Upper lobe of left lung (tissue), 6 donors: ENCODE measurements at regions not wholly inside any gene's neighbourhood (a gene's known extent, or its start where the extent isn't known, plus 50 kb on each side); places are given as distances from the start of the nearest gene placed in this dataset.

Experiments
- ATAC-seq, 2 donors: fragments of 200-7000 bp; cut with Tn5 transposase; one replicate each; pipeline ENCODE4 v1.9.1; 2022; ENCODE audit warnings: mild to moderate bottlenecking in 2 of 2, moderate library complexity in 2 of 2; ENCODE audit not compliant: low FRiP score in 2 of 2
- DNase-seq, 2 donors: peaks; one replicate each; pipeline ENCODE4 v3.0.0-alpha.2; 2019 to 2020
- H3K27ac ChIP-seq, 4 donors: fragments of 200-600 bp; sonication (generic); one replicate each; pipeline ENCODE4 v1.5.1; 2016 to 2019
- H3K27me3 ChIP-seq, 4 donors: fragments of 200-600 bp; sonication (generic); one replicate each; pipeline ENCODE4 v1.5.1; 2017 to 2019
- H3K36me3 ChIP-seq, 4 donors: fragments of 200-600 bp; sonication (generic); one replicate each; pipeline ENCODE4 v1.5.1; 2016 to 2019
- H3K4me1 ChIP-seq, 4 donors: fragments of 200-600 bp; sonication (generic); one replicate each; pipeline ENCODE4 v1.5.1; 2018 to 2019
- H3K4me3 ChIP-seq, 4 donors: fragments of 200-600 bp; sonication (generic); one replicate each; pipeline ENCODE4 v1.5.1; 2017 to 2019; ENCODE audit warnings: mild to moderate bottlenecking in 2 of 4, moderate library complexity in 1 of 4
- H3K9me3 ChIP-seq, 4 donors: fragments of 200-600 bp; sonication (generic); one replicate each; pipeline ENCODE4 v1.5.1; 2018 to 2019
- EP300 ChIP-seq, 4 donors: sonication (generic); formaldehyde crosslinking; IDR thresholded peaks; one replicate each; pipeline ENCODE4 v1.5.1; 2017; ENCODE audit warnings: antibody characterized with exemption in 4 of 4, control low read depth in 2 of 4
- POLR2A ChIP-seq, 4 donors: fragments of 450-650 bp; IDR thresholded peaks; one replicate each; pipeline ENCODE4 v1.5.1; 2016 to 2017; ENCODE audit warnings: antibody characterized with exemption in 4 of 4, mild to moderate bottlenecking in 2 of 4
- POLR2AphosphoS5 ChIP-seq, 2 donors: sonication (generic); formaldehyde crosslinking; IDR thresholded peaks; one replicate each; pipeline ENCODE4 v1.5.1; 2017; ENCODE audit warnings: antibody characterized with exemption in 2 of 2
- WGBS, 2 donors: methylation state at CpG; one replicate each; pipeline ENCODE4 v1.1.5; 2017 to 2018; 5-methylcytosine and 5-hydroxymethylcytosine counted together
- TF ChIP-seq, protein P1 (sequence below), 6 experiments: fragments of 450-650 bp in 4 of 6; fragments of 200-600 bp in 2 of 6; sonication (generic) in 2 of 6; IDR thresholded peaks; one replicate each; pipeline ENCODE4 v1.5.1; 2016 to 2019; ENCODE audit warnings: antibody characterized with exemption in 6 of 6
- donor health status: DM: no; HTN: no; CAD: no; lungs with moderate emphysema.
- donor health status: DM: no; HTN: yes; CAD: no; lungs with severe emphysema.

DNA sequence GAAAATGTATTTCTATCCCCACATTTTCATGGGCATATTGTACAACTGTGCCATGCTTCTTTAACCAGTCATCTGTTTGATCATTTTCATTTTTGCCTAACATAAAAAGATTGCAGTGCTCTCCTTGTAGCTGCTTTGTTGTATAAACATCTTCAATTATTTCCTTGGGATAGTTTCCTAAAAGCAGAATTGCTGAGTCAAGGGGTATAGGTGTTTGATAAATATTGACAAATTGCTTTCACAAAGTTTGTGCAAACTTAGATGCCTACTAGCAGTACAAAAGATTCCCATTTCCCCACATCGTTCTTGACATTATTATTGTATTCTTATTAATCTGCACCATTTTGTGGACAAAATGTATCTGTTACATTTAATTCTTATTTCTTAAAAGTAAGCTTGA, 479.6 kb downstream of the FBXO15 start:
- Histone ChIP-seq H3K4me1 (no peaks in the 10 kb centered on the region), H3K27me3 (no peaks in the 10 kb centered on the region), H3K27ac (no peak overlapping the region), H3K4me3 (no peak overlapping the region), H3K36me3 (no peaks in the 10 kb centered on the region), H3K9me3 (no peaks in the 10 kb centered on the region)
- WGBS, 2 donors = 55 to 62% methylated on average over 1 of the region's 1 CpG
- no peak for ATAC-seq
- DNase-seq = no peak
- no peak for TF ChIP-seq EP300 (IDR thresholded peaks at IDR 0.05)
- no peak for TF ChIP-seq POLR2A (IDR thresholded peaks at IDR 0.05)
- TF ChIP-seq, protein P1, sequence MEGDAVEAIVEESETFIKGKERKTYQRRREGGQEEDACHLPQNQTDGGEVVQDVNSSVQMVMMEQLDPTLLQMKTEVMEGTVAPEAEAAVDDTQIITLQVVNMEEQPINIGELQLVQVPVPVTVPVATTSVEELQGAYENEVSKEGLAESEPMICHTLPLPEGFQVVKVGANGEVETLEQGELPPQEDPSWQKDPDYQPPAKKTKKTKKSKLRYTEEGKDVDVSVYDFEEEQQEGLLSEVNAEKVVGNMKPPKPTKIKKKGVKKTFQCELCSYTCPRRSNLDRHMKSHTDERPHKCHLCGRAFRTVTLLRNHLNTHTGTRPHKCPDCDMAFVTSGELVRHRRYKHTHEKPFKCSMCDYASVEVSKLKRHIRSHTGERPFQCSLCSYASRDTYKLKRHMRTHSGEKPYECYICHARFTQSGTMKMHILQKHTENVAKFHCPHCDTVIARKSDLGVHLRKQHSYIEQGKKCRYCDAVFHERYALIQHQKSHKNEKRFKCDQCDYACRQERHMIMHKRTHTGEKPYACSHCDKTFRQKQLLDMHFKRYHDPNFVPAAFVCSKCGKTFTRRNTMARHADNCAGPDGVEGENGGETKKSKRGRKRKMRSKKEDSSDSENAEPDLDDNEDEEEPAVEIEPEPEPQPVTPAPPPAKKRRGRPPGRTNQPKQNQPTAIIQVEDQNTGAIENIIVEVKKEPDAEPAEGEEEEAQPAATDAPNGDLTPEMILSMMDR (IDR thresholded peaks at IDR 0.05) = no peak
- TF ChIP-seq POLR2AphosphoS5 (IDR thresholded peaks at IDR 0.05) = no peak

DNA sequence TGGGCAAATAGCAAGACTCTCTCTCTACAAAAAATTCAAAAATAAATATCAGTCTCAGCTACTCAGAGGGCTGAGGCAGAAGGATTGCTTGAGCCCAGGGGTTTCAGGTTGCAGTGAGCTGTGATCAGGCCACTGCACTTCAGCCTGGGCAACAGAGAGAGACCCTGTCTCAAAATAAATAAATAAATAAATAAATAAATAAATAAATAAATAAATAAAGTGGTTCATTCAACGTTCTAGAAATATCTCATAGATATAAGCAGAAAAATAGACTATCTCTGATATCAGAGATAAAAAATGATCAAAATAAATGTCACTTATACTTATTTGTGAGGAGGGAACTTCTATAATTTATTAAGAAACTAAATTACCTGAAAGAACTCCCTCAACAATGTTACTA, 480.9 kb downstream of the FBXO15 start:
- H3K4me3 ChIP-seq = no peak overlapping the region
- H3K27ac ChIP-seq = no peak overlapping the region
- no peaks in the 10 kb centered on the region for H3K27me3 ChIP-seq
- no peak for TF ChIP-seq EP300 (IDR thresholded peaks at IDR 0.05)
- WGBS, 2 donors = 78 to 95% methylated on average over 1 of the region's 1 CpG
- no peaks in the 10 kb centered on the region for H3K4me1 ChIP-seq
- DNase-seq (no peak), ATAC-seq (no peak)
- no peaks in the 10 kb centered on the region for H3K36me3 ChIP-seq
- H3K9me3 ChIP-seq = no peaks in the 10 kb centered on the region

DNA sequence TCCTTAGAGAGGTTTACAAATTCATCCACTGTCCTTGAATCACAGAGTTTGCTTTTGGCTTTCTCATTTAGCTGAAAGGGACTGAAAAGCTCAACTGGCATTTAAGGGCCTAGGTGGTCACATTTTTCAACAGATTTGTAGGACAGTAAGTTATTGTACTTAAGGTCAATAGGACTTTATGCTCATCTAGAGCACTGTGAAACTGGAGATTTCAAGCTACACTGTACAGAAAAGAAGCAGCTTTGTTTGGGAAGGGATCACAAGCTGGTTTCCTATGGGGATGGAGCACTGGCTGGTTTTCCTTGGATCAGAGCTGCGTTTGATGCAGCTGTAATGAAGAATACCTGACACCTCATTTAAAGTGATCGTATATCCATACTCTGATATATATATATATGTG, 482.7 kb downstream of the FBXO15 start:
- TF ChIP-seq, protein P1 (IDR thresholded peaks at IDR 0.05) = no peak
- TF ChIP-seq EP300 (IDR thresholded peaks at IDR 0.05) (no peak), POLR2A (IDR thresholded peaks at IDR 0.05) (no peak), POLR2AphosphoS5 (IDR thresholded peaks at IDR 0.05) (no peak)
- WGBS, 2 donors = 86 to 92% methylated on average over 2 of the region's 2 CpGs
- no peaks in the 10 kb centered on the region for H3K27me3 ChIP-seq
- ATAC-seq (no peak), DNase-seq (no peak)
- no peaks in the 10 kb centered on the region for H3K36me3 ChIP-seq
- no peaks in the 10 kb centered on the region for H3K9me3 ChIP-seq
- no peak overlapping the region for H3K27ac ChIP-seq
- H3K4me3 ChIP-seq = no peak overlapping the region
- no peaks in the 10 kb centered on the region for H3K4me1 ChIP-seq

DNA sequence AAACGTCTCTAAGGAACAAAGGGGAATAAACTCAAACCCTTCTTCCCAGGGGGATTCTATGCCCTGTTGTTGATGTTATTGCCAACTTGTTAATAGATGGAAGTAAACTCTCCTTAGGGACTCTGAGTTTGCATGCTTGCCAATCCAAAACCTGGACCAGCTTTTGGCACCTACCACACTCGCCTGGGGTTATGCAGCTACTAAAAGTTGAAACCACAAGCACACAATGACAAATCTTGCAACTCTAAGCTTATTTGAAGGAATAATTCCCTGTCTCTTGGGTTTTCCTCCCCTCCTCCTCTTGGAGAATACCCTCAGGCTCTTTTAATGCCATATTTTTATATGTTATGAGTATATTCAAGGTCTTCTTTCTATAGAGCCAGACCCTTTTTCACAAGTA, 484.1 kb downstream of the FBXO15 start:
- H3K36me3 ChIP-seq = no peaks in the 10 kb centered on the region
- no peak overlapping the region for H3K4me3 ChIP-seq
- H3K27me3 ChIP-seq = no peaks in the 10 kb centered on the region
- WGBS, 2 donors = 70 to 79% methylated on average over 2 of the region's 2 CpGs
- no peak for DNase-seq
- no peak for TF ChIP-seq POLR2AphosphoS5 (IDR thresholded peaks at IDR 0.05)
- TF ChIP-seq, protein P1 (IDR thresholded peaks at IDR 0.05) = no peak
- TF ChIP-seq EP300 (IDR thresholded peaks at IDR 0.05) = no peak
- no peak for TF ChIP-seq POLR2A (IDR thresholded peaks at IDR 0.05)
- no peaks in the 10 kb centered on the region for H3K9me3 ChIP-seq
- ATAC-seq = no peak
- H3K27ac ChIP-seq = no peak overlapping the region
- no peaks in the 10 kb centered on the region for H3K4me1 ChIP-seq

DNA sequence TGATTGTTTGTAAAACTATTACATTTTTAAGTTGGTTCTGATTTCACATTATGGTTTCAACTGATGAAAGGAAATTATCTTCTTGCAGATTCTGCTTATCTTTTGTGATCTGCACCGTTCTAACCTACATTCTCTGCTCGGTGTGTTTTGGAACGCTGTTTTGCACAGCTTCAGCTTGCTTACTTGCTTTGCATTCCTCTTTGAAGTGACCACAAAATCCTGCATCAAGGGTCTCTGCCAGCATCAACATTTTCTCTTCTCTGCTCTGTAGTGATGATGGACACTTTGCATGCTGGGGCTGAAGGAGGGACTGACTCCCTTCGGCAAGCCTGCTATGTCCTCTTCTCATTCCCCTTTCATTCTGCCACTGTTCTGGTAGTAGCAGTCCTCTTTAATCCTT, 485.2 kb downstream of the FBXO15 start:
- no peaks in the 10 kb centered on the region for H3K4me1 ChIP-seq
- 61 to 78% methylated on average over 4 of the region's 4 CpGs for WGBS, 2 donors
- no peak for ATAC-seq
- TF ChIP-seq POLR2AphosphoS5 (IDR thresholded peaks at IDR 0.05) (no peak), EP300 (IDR thresholded peaks at IDR 0.05) (no peak), POLR2A (IDR thresholded peaks at IDR 0.05) (no peak)
- TF ChIP-seq, protein P1 (IDR thresholded peaks at IDR 0.05) = no peak
- no peak overlapping the region for H3K27ac ChIP-seq
- no peaks in the 10 kb centered on the region for H3K27me3 ChIP-seq
- DNase-seq = no peak
- H3K9me3 ChIP-seq = no peaks in the 10 kb centered on the region
- no peaks in the 10 kb centered on the region for H3K36me3 ChIP-seq
- H3K4me3 ChIP-seq = no peak overlapping the region
